ENCODE measurements at regions not wholly inside any gene's neighbourhood (a gene's known extent, or its start where the extent isn't known, plus 50 kb on each side); places are given as distances from the start of the nearest gene placed in this dataset.

- ATAC-seq (no peak), FAIRE-seq (no peak), DNase-seq (ENCODE audit: low read depth, low spot score) (no peak)
- Histone ChIP-seq H3K27me3 (replicated peaks in 1 of 2; ENCODE audit: control insufficient read depth in 2 of 2, insufficient read depth in 2 of 2, low read length in 1 of 2) (no peaks in the 10 kb centered on the region), H3K4me2 (ENCODE audit: control insufficient read depth, insufficient read depth) (no peak overlapping the region), H3K4me3 (no peak overlapping the region), H3K9me3 (replicated peaks; ENCODE audit: control insufficient read depth, insufficient read depth, low read length) (no peaks in the 10 kb centered on the region), H3K36me3 (ENCODE audit: control insufficient read depth in 2 of 2, insufficient read depth in 2 of 2, low read length in 1 of 2) (no peaks in the 10 kb centered on the region), H2AFZ (ENCODE audit: control insufficient read depth, low read depth, low read length) (no peak overlapping the region), H3K4me1 (ENCODE audit: control insufficient read depth, insufficient read depth, low read length) (no peaks in the 10 kb centered on the region), H3K9ac (ENCODE audit: control insufficient read depth, insufficient read depth, low read length) (no peak overlapping the region), H4K20me1 (ENCODE audit: control insufficient read depth, insufficient read depth) (no peaks in the 10 kb centered on the region), H3K27ac (ENCODE audit: control insufficient read depth, insufficient read depth) (no peak overlapping the region), H3K79me2 (ENCODE audit: control insufficient read depth, insufficient read depth, low read length) (no peaks in the 10 kb centered on the region)
- no peak for TF ChIP-seq CHD2 (IDR thresholded peaks at IDR 0.05; ENCODE audit: borderline replicate concordance, low read depth, low read length)
- no peak for TF ChIP-seq EED (IDR thresholded peaks at IDR 0.05; ENCODE audit: low read depth)
- no peak for TF ChIP-seq NFYA (IDR thresholded peaks at IDR 0.05; ENCODE audit: borderline replicate concordance, low read depth, low read length)
- no peak for TF ChIP-seq GABPA (IDR thresholded peaks at IDR 0.05; ENCODE audit: low read depth)
- TF ChIP-seq SRF (IDR thresholded peaks at IDR 0.05; ENCODE audit: low read depth in 2 of 2, low read length in 2 of 2) = no peak
- no peak for TF ChIP-seq ZBTB11 (CRISPR knock-in tag; IDR thresholded peaks at IDR 0.05)
- TF ChIP-seq SMARCA5 (IDR thresholded peaks at IDR 0.05) = no peak
- no peak for TF ChIP-seq PML (IDR thresholded peaks at IDR 0.05; ENCODE audit: low read length)
- WGBS (ENCODE audit: insufficient coverage, insufficient replicate concordance, low lambda C conversion rate, missing lambda C conversion rate) = 28% methylated on average over 17 of the region's 17 CpGs
- intact Hi-C loops (cut with micrococcal nuclease; ENCODE audit: unreplicated experiment) (no loop called here), in situ Hi-C loops (cut with MboI) (no loop called here)
- ChIA-PET RAD21 (ENCODE audit: unreplicated experiment) (no interaction called here), POLR2A (no interaction called here), SMC1A (ENCODE audit: uncharacterized antibody, unreplicated experiment) (no interaction called here), CTCF (no interaction called here)
- no TSS peak for BruUV-seq (replicated peaks)
These were observed 58.1 kb upstream of the TPM4 start for GRCh38 chr19:16018106-16018755.
